T-helper 1 cell treated with Interleukin-12 subunit alpha and Interleukin-12 subunit beta and Interleukin-4 antibody, amounts not matched to agents 30 ng/mL and 1 ng/mL, for 36 hours (primary cell): ENCODE measurements at regions not wholly inside any gene's neighbourhood (a gene's known extent, or its start where the extent isn't known, plus 50 kb on each side); places are given as distances from the start of the nearest gene placed in this dataset.

Experiments
- intact Hi-C: fragments of 100-400 bp; cut with micrococcal nuclease; formaldehyde crosslinking; loops from one replicate; pipeline ENCODE4 v1.15.1; 2024

GRCh38 chr1:80495806-80496205 lies 1304.9 kb upstream of the ADGRL2 start:
- intact Hi-C loops: no loop called here

GRCh38 chr1:80472145-80472544 lies 1328.6 kb upstream of the ADGRL2 start:
- intact Hi-C loops: no loop called here

- intact Hi-C loops: no loop called here
These were observed 1332.4 kb upstream of the ADGRL2 start for GRCh38 chr1:80468356-80468755.

GRCh38 chr1:80462006-80462405 lies 1338.7 kb upstream of the ADGRL2 start:
- intact Hi-C loops: no loop called here

GRCh38 chr1:80457409-80457808 lies 1343.3 kb upstream of the ADGRL2 start:
- intact Hi-C loops: no loop called here

GRCh38 chr1:80453775-80454174 lies 1347.0 kb upstream of the ADGRL2 start:
- intact Hi-C loops: no loop called here

GRCh38 chr1:80450711-80451110 lies 1350.0 kb upstream of the ADGRL2 start:
- intact Hi-C loops: no loop called here

- intact Hi-C loops: no loop called here
These were observed 1352.7 kb upstream of the ADGRL2 start for GRCh38 chr1:80448081-80448480.

- intact Hi-C loops: no loop called here
These were observed 1353.2 kb upstream of the ADGRL2 start for GRCh38 chr1:80447526-80447925.

- intact Hi-C loops: no loop called here
These were observed 1355.7 kb upstream of the ADGRL2 start for GRCh38 chr1:80445033-80445432.

- intact Hi-C loops: no loop called here
These were observed 1356.6 kb upstream of the ADGRL2 start for GRCh38 chr1:80444171-80444570.

GRCh38 chr1:80441664-80442063 lies 1359.1 kb upstream of the ADGRL2 start:
- intact Hi-C loops: no loop called here

GRCh38 chr1:80436851-80437250 lies 1363.9 kb upstream of the ADGRL2 start:
- intact Hi-C loops: no loop called here

GRCh38 chr1:80427881-80428280 lies 1372.9 kb upstream of the ADGRL2 start:
- intact Hi-C loops: no loop called here

- intact Hi-C loops: no loop called here
These were observed 1376.5 kb upstream of the ADGRL2 start for GRCh38 chr1:80424249-80424648.

- intact Hi-C loops: no loop called here
These were observed 1382.6 kb upstream of the ADGRL2 start for GRCh38 chr1:80418134-80418533.

GRCh38 chr1:80417671-80418070 lies 1383.1 kb upstream of the ADGRL2 start:
- intact Hi-C loops: no loop called here

GRCh38 chr1:80413969-80414368 lies 1386.8 kb upstream of the ADGRL2 start:
- intact Hi-C loops: no loop called here

GRCh38 chr1:80410233-80410632 lies 1390.5 kb upstream of the ADGRL2 start:
- intact Hi-C loops: no loop called here

- intact Hi-C loops: no loop called here
These were observed 1397.0 kb upstream of the ADGRL4 start for GRCh38 chr1:80403471-80403893.

- intact Hi-C loops: no loop called here
These were observed 1396.1 kb upstream of the ADGRL4 start for GRCh38 chr1:80402625-80403024.

- intact Hi-C loops: no loop called here
These were observed 1395.2 kb upstream of the ADGRL4 start for GRCh38 chr1:80401757-80402156.

- intact Hi-C loops: no loop called here
These were observed 1386.0 kb upstream of the ADGRL4 start for GRCh38 chr1:80392529-80392928.

- intact Hi-C loops: no loop called here
These were observed 1379.1 kb upstream of the ADGRL4 start for GRCh38 chr1:80385650-80386049.
